Common myeloid progenitor, CD34-positive (primary cell): ENCODE measurements at regions not wholly inside any gene's neighbourhood (a gene's known extent, or its start where the extent isn't known, plus 50 kb on each side); places are given as distances from the start of the nearest gene placed in this dataset.

Source experiments
- CTCF ChIA-PET: fragments of 350-600 bp; sonication (Branson Sonifier 250); formaldehyde crosslinking; loops from one replicate; lab custom pipeline; 2021; ENCODE audit warnings: antibody characterized with exemption; lab: Charles Lee
- POLR2A ChIA-PET: fragments of 350-600 bp; sonication (Branson Sonifier 250); formaldehyde crosslinking; loops from one replicate; lab custom pipeline; 2021; ENCODE audit warnings: antibody characterized with exemption; lab: Charles Lee
- DNase-seq, 3 donors: peaks; one replicate each; pipeline versions ENCODE4 v3.0.0 to v3.0.0-alpha.2; 2013
- H3K27ac ChIP-seq, 2 experiments: 1 replicate in 1 of 2; 2 replicates in 1 of 2; pipeline ENCODE4 v1.7.0; 2013; ENCODE audit warnings: inconsistent platforms in 2 of 2, low read length in 2 of 2, mild to moderate bottlenecking in 2 of 2, low read depth in 1 of 2, moderate library complexity in 1 of 2; ENCODE audit not compliant: severe bottlenecking in 2 of 2, insufficient read depth in 1 of 2, poor library complexity in 1 of 2
- H3K27me3 ChIP-seq, 5 experiments: replicated peaks in 2 of 5; 1 replicate in 3 of 5; 2 replicates in 2 of 5; pipeline versions ENCODE4 v1.6.1 to v1.7.0; 2013; ENCODE audit warnings: low read length in 4 of 5, mild to moderate bottlenecking in 2 of 5, moderate library complexity in 2 of 5, inconsistent platforms in 1 of 5; ENCODE audit not compliant: insufficient read depth in 5 of 5, control insufficient read depth in 4 of 5
- H3K36me3 ChIP-seq, 4 experiments: 1 replicate in 2 of 4; 2 replicates in 2 of 4; pipeline versions ENCODE4 v1.6.1 to v1.7.0; 2013; ENCODE audit warnings: low read length in 3 of 4, control low read depth in 1 of 4, mild to moderate bottlenecking in 1 of 4; ENCODE audit not compliant: control insufficient read depth in 4 of 4, insufficient read depth in 4 of 4
- H3K4me1 ChIP-seq, 4 experiments: 1 replicate in 3 of 4; 2 replicates in 1 of 4; pipeline versions ENCODE4 v1.6.1 to v1.7.1; 2013; ENCODE audit warnings: low read length in 3 of 4, mild to moderate bottlenecking in 3 of 4, control low read depth in 1 of 4, inconsistent platforms in 1 of 4, moderate library complexity in 1 of 4; ENCODE audit not compliant: control insufficient read depth in 4 of 4, insufficient read depth in 4 of 4; ENCODE audit errors: control extremely low read depth in 1 of 4
- H3K4me3 ChIP-seq, 7 experiments: 1 replicate in 4 of 7; 2 replicates in 3 of 7; pipeline versions ENCODE4 v1.5.1 to v1.7.0; 2013; ENCODE audit warnings: mild to moderate bottlenecking in 7 of 7, low read length in 6 of 7, moderate library complexity in 6 of 7, inconsistent platforms in 2 of 7, low read depth in 2 of 7, control low read depth in 1 of 7; ENCODE audit not compliant: insufficient read depth in 4 of 7, control insufficient read depth in 1 of 7; ENCODE audit errors: extremely low read depth in 1 of 7
- H3K9me3 ChIP-seq, 5 experiments: 1 replicate in 4 of 5; 2 replicates in 1 of 5; pipeline versions ENCODE4 v1.6.1 to v1.7.1; 2013; ENCODE audit warnings: low read length in 4 of 5, mild to moderate bottlenecking in 2 of 5, inconsistent platforms in 1 of 5, low read depth in 1 of 5, moderate library complexity in 1 of 5; ENCODE audit not compliant: control insufficient read depth in 4 of 5, insufficient read depth in 2 of 5; ENCODE audit errors: control extremely low read depth in 1 of 5
- WGBS: methylation state at CpG from one replicate; pipeline ENCODE4 v1.1.5; 2013; ENCODE audit not compliant: insufficient coverage; 5-methylcytosine and 5-hydroxymethylcytosine counted together

- no peak for DNase-seq
- H3K4me3 ChIP-seq, result no peak overlapping the region
- ChIA-PET CTCF (interaction anchor here (0.9 to 1.8 kb wide), 2 partner anchors 12 to 16 kb away, joined by 3 to 4 read pairs; no protein-coding TSS in a partner anchor), POLR2A (no interaction called here)
- H3K27me3 ChIP-seq, result no peaks in the 10 kb centered on the region
- H3K4me1 ChIP-seq, result no peaks in the 10 kb centered on the region
- no peak overlapping the region for H3K27ac ChIP-seq
- no peaks in the 10 kb centered on the region for H3K9me3 ChIP-seq
- H3K36me3 ChIP-seq, result peaks cover 0 to 6% (median 2%) of the 10 kb centered on the region in 4 experiments
- 100% methylated on average over 1 of the region's 3 CpGs for WGBS
These were observed 62.9 kb upstream of the TULP4 start for GRCh38 chr6:158249340-158249836.

- Histone ChIP-seq H3K4me3 (no peak overlapping the region), H3K9me3 (no peaks in the 10 kb centered on the region), H3K4me1 (no peaks in the 10 kb centered on the region), H3K27ac (no peak overlapping the region), H3K27me3 (no peaks in the 10 kb centered on the region), H3K36me3 (no peaks in the 10 kb centered on the region)
- ChIA-PET POLR2A (no interaction called here), CTCF (no interaction called here)
- no peak for DNase-seq
- WGBS, result 100% methylated on average over 1 of the region's 1 CpG
These were observed 60.7 kb upstream of the TULP4 start for GRCh38 chr6:158251565-158251964.

GRCh38 chr6:158253248-158253647, 59.0 kb upstream of the TULP4 start:
- ChIA-PET CTCF (no interaction called here), POLR2A (no interaction called here)
- Histone ChIP-seq H3K36me3 (no peaks in the 10 kb centered on the region), H3K4me3 (no peak overlapping the region), H3K27ac (no peak overlapping the region), H3K4me1 (no peaks in the 10 kb centered on the region), H3K9me3 (no peaks in the 10 kb centered on the region), H3K27me3 (no peaks in the 10 kb centered on the region)
- no peak for DNase-seq
- WGBS, result 100% methylated on average over 2 of the region's 4 CpGs

- CTCF ChIA-PET, result no interaction called here
- no peaks in the 10 kb centered on the region for H3K4me1 ChIP-seq
- POLR2A ChIA-PET, result no interaction called here
These were observed 56.8 kb upstream of the TULP4 start for GRCh38 chr6:158255275-158255988.

GRCh38 chr6:158255989-158256601, 56.2 kb upstream of the TULP4 start:
- Histone ChIP-seq H3K27me3 (no peaks in the 10 kb centered on the region), H3K4me3 (no peak overlapping the region), H3K27ac (no peak overlapping the region), H3K9me3 (no peaks in the 10 kb centered on the region), H3K36me3 (no peaks in the 10 kb centered on the region), H3K4me1 (no peaks in the 10 kb centered on the region)
- ChIA-PET CTCF (no interaction called here), POLR2A (no interaction called here)
- no CpG with 5 or more reads among the region's 5 CpGs for WGBS
- DNase-seq, result no peak

More at GRCh38 chr6:158255275-158255988, 56.8 kb upstream of the TULP4 start:
- WGBS, result 100% methylated on average over 1 of the region's 4 CpGs
- no peaks in the 10 kb centered on the region for H3K9me3 ChIP-seq
- H3K4me3 ChIP-seq, result no peak overlapping the region
- H3K27ac ChIP-seq, result no peak overlapping the region
- no peaks in the 10 kb centered on the region for H3K27me3 ChIP-seq
- DNase-seq, result no peak
- no peaks in the 10 kb centered on the region for H3K36me3 ChIP-seq

GRCh38 chr6:158256746-158257424, 55.4 kb upstream of the TULP4 start:
- no CpG with 5 or more reads among the region's 5 CpGs for WGBS
- Histone ChIP-seq H3K27ac (no peak overlapping the region), H3K36me3 (no peaks in the 10 kb centered on the region), H3K4me3 (no peak overlapping the region), H3K9me3 (no peaks in the 10 kb centered on the region), H3K27me3 (no peaks in the 10 kb centered on the region), H3K4me1 (no peaks in the 10 kb centered on the region)
- ChIA-PET POLR2A (no interaction called here), CTCF (no interaction called here)
- no peak for DNase-seq

- POLR2A ChIA-PET, result no interaction called here
These were observed 54.9 kb upstream of the TULP4 start for GRCh38 chr6:158257425-158257759.

More at GRCh38 chr6:158257425-158257759, 54.9 kb upstream of the TULP4 start:
- Histone ChIP-seq H3K36me3 (peaks cover 0 to under 1% (median 0%) of the 10 kb centered on the region in 4 experiments), H3K27ac (no peak overlapping the region), H3K4me1 (no peaks in the 10 kb centered on the region), H3K27me3 (no peaks in the 10 kb centered on the region), H3K4me3 (no peak overlapping the region), H3K9me3 (no peaks in the 10 kb centered on the region)
- 93% methylated on average over 2 of the region's 2 CpGs for WGBS
- DNase-seq, result no peak
- CTCF ChIA-PET, result no interaction called here
